Endodermal cell (in vitro differentiated cells): ENCODE measurements at regions not wholly inside any gene's neighbourhood (a gene's known extent, or its start where the extent isn't known, plus 50 kb on each side); places are given as distances from the start of the nearest gene placed in this dataset.

Source experiments
- DNase-seq: peaks from one replicate; pipeline ENCODE4 v3.0.0-alpha.2; 2017
- H3K27ac ChIP-seq: 2 replicates; pipeline ENCODE4 v1.5.1; 2013; ENCODE audit warnings: mild to moderate bottlenecking, low read depth, low read length, moderate library complexity
- H3K27me3 ChIP-seq: 2 replicates; pipeline ENCODE4 v1.6.1; 2013; ENCODE audit warnings: mild to moderate bottlenecking, low read length, moderate library complexity; ENCODE audit not compliant: insufficient read depth, control insufficient read depth, poor library complexity, severe bottlenecking
- H3K36me3 ChIP-seq: 2 replicates; pipeline ENCODE4 v1.7.0; 2013; ENCODE audit warnings: mild to moderate bottlenecking, low read length, moderate library complexity; ENCODE audit not compliant: control insufficient read depth, insufficient read depth
- H3K4me1 ChIP-seq: one replicate; pipeline ENCODE4 v1.7.0; 2013; ENCODE audit warnings: low read length; ENCODE audit not compliant: control insufficient read depth, insufficient read depth
- H3K4me3 ChIP-seq: 2 replicates; pipeline ENCODE4 v1.5.1; 2013; ENCODE audit warnings: mild to moderate bottlenecking, low read length, moderate library complexity
- H3K9ac ChIP-seq: 2 replicates; pipeline ENCODE4 v1.6.1; 2013; ENCODE audit warnings: mild to moderate bottlenecking, low read length, moderate library complexity; ENCODE audit not compliant: poor library complexity, severe bottlenecking; ENCODE audit errors: extremely low read depth
- H3K9me3 ChIP-seq: 2 replicates; pipeline ENCODE4 v1.6.1; 2013; ENCODE audit warnings: mild to moderate bottlenecking, low read length, moderate library complexity; ENCODE audit not compliant: control insufficient read depth
- H3K27ac Mint-ChIP-seq: 2 replicates; pipeline ENCODE4 v1.8.0; 2020; ENCODE audit warnings: mixed read lengths
- H3K27me3 Mint-ChIP-seq: 2 replicates; pipeline ENCODE4 v1.8.0; 2021; ENCODE audit warnings: mild to moderate bottlenecking, mixed read lengths; ENCODE audit not compliant: insufficient read depth
- H3K36me3 Mint-ChIP-seq: 2 replicates; pipeline ENCODE4 v1.8.0; 2020; ENCODE audit warnings: low read depth, mixed read lengths
- H3K4me1 Mint-ChIP-seq: 2 replicates; pipeline ENCODE4 v1.8.0; 2020; ENCODE audit warnings: mixed read lengths
- H3K4me3 Mint-ChIP-seq: 2 replicates; pipeline ENCODE4 v1.8.0; 2020; ENCODE audit warnings: mild to moderate bottlenecking, moderate library complexity, mixed read lengths
- H3K9me3 Mint-ChIP-seq: 2 replicates; pipeline ENCODE4 v1.8.0; 2020; ENCODE audit warnings: mild to moderate bottlenecking, mixed read lengths
- CTCF ChIP-seq: fragments of 200-600 bp; sonication (generic); conservative IDR thresholded peaks from 2 replicates; pipeline ENCODE4 v1.5.0; 2021; ENCODE audit warnings: antibody characterized with exemption, mild to moderate bottlenecking
- WGBS, 2 experiments: methylation state at CpG; one replicate each; pipeline versions ENCODE4 v1.1.5 to v1.1.7; 2013; ENCODE audit warnings: missing lambda C conversion rate in 2 of 2, mixed read lengths in 1 of 2; ENCODE audit not compliant: insufficient coverage in 1 of 2, insufficient read length in 1 of 2; 5-methylcytosine and 5-hydroxymethylcytosine counted together

- no peak overlapping the region for H3K27ac Mint-ChIP-seq
- Histone ChIP-seq H3K36me3 (no peaks in the 10 kb centered on the region), H3K27ac (no peak overlapping the region), H3K4me3 (no peak overlapping the region), H3K4me1 (no peaks in the 10 kb centered on the region), H3K27me3 (no peaks in the 10 kb centered on the region), H3K9me3 (peaks cover 3% of the 10 kb centered on the region), H3K9ac (no peak overlapping the region)
- no peak overlapping the region for H3K4me3 Mint-ChIP-seq
- H3K27me3 Mint-ChIP-seq, result no peaks in the 10 kb centered on the region
- TF ChIP-seq CTCF, result no peak
- H3K36me3 Mint-ChIP-seq, result no peaks in the 10 kb centered on the region
- DNase-seq, result no peak
- 60 to 100% methylated on average over 2 to 3 of the region's 3 CpGs for WGBS, 2 experiments
- H3K9me3 Mint-ChIP-seq, result peaks cover 8% of the 10 kb centered on the region
- H3K4me1 Mint-ChIP-seq, result no peaks in the 10 kb centered on the region
Measured at GRCh38 chr2:139409212-139409611, 629.0 kb upstream of the NXPH2 start.

GRCh38 chr2:139403948-139404347 lies 623.8 kb upstream of the NXPH2 start:
- H3K27me3 ChIP-seq, result no peaks in the 10 kb centered on the region
- no peak for DNase-seq
- Mint-ChIP-seq H3K27me3 (no peaks in the 10 kb centered on the region), H3K9me3 (peaks cover 4% of the 10 kb centered on the region), H3K36me3 (no peaks in the 10 kb centered on the region), H3K4me1 (no peaks in the 10 kb centered on the region), H3K27ac (no peak overlapping the region), H3K4me3 (no peak overlapping the region)
- WGBS, 2 experiments, result 94 to 95% methylated on average over 2 of the region's 2 CpGs
- no peak overlapping the region for H3K4me3 ChIP-seq
- no peak overlapping the region for H3K27ac ChIP-seq
- no peak for TF ChIP-seq CTCF
- H3K36me3 ChIP-seq, result no peaks in the 10 kb centered on the region
- no peak overlapping the region for H3K9ac ChIP-seq
- no peaks in the 10 kb centered on the region for H3K4me1 ChIP-seq
- no peaks in the 10 kb centered on the region for H3K9me3 ChIP-seq

- no peak overlapping the region for H3K4me3 ChIP-seq
- H3K27me3 Mint-ChIP-seq, result no peaks in the 10 kb centered on the region
- no peak overlapping the region for H3K27ac ChIP-seq
- no peaks in the 10 kb centered on the region for H3K36me3 Mint-ChIP-seq
- WGBS, 2 experiments, result 98 to 100% methylated on average over 1 to 2 of the region's 2 CpGs
- DNase-seq, result no peak
- TF ChIP-seq CTCF, result no peak
- H3K27ac Mint-ChIP-seq, result no peak overlapping the region
- H3K27me3 ChIP-seq, result no peaks in the 10 kb centered on the region
- no peak overlapping the region for H3K9ac ChIP-seq
- no peaks in the 10 kb centered on the region for H3K9me3 ChIP-seq
- no peaks in the 10 kb centered on the region for H3K4me1 Mint-ChIP-seq
- H3K4me1 ChIP-seq, result no peaks in the 10 kb centered on the region
- H3K9me3 Mint-ChIP-seq, result no peaks in the 10 kb centered on the region
- H3K36me3 ChIP-seq, result no peaks in the 10 kb centered on the region
- H3K4me3 Mint-ChIP-seq, result no peak overlapping the region
Measured at GRCh38 chr2:139394801-139395200, 614.6 kb upstream of the NXPH2 start.
